WERI-Rb-1 (cell line): ENCODE measurements at regions not wholly inside any gene's neighbourhood (a gene's known extent, or its start where the extent isn't known, plus 50 kb on each side); places are given as distances from the start of the nearest gene placed in this dataset.

ENCODE experiments used
- DNase-seq: peaks from one replicate; pipeline ENCODE4 v3.0.0-alpha.2; 2020
- H3K27ac ChIP-seq: fragments of 250-450 bp; sonication (Bioruptor Pico); 2 replicates; pipeline ENCODE4 v1.5.1; 2020; ENCODE audit warnings: mild to moderate bottlenecking, moderate library complexity
- H3K27me3 ChIP-seq: fragments of 250-450 bp; sonication (Bioruptor Pico); 2 replicates; pipeline ENCODE4 v1.5.1; 2021; ENCODE audit warnings: mild to moderate bottlenecking, low read depth, moderate library complexity; ENCODE audit not compliant: insufficient read depth, severe bottlenecking
- H3K36me3 ChIP-seq: fragments of 250-450 bp; sonication (Bioruptor Pico); 2 replicates; pipeline ENCODE4 v1.5.1; 2020; ENCODE audit warnings: mild to moderate bottlenecking, moderate library complexity
- H3K4me3 ChIP-seq: 2 replicates; pipeline ENCODE4 v1.5.1; 2011; ENCODE audit warnings: low read depth, mild to moderate bottlenecking, control low read depth, low read length
- H3K9me3 ChIP-seq: fragments of 250-450 bp; sonication (Bioruptor Pico); 2 replicates; pipeline ENCODE4 v1.5.1; 2021; ENCODE audit warnings: mild to moderate bottlenecking, moderate library complexity; ENCODE audit not compliant: severe bottlenecking
- TF ChIP-seq, protein P1 (sequence below): IDR thresholded peaks from 2 replicates; pipeline ENCODE4 v1.5.1; 2011; ENCODE audit warnings: low read depth, mild to moderate bottlenecking, control low read depth, inconsistent platforms, low read length

DNA sequence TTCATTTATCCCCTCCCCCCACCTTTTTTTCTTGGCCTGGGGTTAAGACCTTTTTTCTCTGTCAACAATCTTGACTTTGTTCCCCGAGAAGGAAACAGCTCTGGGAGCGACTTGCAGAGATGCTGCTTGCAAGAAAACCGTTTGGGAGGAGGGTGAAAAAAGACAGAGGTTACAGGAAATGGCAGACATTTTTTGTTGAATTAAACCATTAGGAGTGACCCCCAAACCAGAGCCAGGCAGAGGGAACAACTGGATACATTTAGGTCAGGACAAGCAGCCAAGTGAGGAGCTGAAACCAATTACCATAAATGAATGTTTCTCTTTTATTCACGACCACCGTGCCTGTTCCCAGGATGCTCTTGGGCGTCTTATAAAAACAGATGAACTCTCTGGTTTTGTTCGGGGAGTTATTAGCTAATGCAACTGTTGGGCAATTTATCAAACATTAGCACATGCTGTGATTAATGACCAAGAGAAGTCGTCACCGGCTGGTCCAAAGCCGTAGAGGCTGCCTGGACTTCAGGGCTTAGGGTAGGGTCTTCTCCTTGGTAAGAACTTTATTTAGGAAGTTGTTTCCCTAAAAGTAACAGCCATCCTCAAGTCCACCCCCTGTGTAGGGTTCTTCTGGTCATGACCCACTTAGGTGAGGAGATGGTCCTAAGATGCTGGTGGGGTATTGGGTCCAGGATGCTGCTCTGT lies 141.0 kb downstream of the FOXD2 start:
- H3K9me3 ChIP-seq = no peaks in the 10 kb centered on the region
- peaks cover 89% of the 10 kb centered on the region for H3K27me3 ChIP-seq
- DNase-seq = no peak
- TF ChIP-seq, protein P1, sequence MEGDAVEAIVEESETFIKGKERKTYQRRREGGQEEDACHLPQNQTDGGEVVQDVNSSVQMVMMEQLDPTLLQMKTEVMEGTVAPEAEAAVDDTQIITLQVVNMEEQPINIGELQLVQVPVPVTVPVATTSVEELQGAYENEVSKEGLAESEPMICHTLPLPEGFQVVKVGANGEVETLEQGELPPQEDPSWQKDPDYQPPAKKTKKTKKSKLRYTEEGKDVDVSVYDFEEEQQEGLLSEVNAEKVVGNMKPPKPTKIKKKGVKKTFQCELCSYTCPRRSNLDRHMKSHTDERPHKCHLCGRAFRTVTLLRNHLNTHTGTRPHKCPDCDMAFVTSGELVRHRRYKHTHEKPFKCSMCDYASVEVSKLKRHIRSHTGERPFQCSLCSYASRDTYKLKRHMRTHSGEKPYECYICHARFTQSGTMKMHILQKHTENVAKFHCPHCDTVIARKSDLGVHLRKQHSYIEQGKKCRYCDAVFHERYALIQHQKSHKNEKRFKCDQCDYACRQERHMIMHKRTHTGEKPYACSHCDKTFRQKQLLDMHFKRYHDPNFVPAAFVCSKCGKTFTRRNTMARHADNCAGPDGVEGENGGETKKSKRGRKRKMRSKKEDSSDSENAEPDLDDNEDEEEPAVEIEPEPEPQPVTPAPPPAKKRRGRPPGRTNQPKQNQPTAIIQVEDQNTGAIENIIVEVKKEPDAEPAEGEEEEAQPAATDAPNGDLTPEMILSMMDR = no peak
- no peaks in the 10 kb centered on the region for H3K36me3 ChIP-seq
- no peak overlapping the region for H3K27ac ChIP-seq
- no peak overlapping the region for H3K4me3 ChIP-seq

DNA sequence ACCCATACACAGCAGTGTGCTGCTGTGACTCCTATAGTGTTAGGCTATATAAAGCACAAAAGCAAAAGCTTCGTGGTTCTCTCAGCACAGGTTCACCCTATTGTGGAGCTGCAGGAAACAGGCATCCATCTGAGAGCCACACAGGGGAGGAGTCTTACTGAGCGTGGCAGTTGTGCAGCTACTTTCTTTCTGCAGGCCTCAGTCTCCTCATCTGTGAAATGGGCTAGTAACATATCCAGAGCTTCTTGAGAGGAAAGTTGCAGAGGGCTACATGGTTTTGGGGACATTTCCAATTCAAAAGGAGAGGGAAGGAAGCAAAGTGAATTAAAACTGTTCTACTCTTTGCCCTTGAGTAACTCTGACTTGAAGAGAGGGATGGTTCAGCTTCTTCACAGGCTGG lies 142.0 kb downstream of the FOXD2 start:
- no peak for DNase-seq

DNA sequence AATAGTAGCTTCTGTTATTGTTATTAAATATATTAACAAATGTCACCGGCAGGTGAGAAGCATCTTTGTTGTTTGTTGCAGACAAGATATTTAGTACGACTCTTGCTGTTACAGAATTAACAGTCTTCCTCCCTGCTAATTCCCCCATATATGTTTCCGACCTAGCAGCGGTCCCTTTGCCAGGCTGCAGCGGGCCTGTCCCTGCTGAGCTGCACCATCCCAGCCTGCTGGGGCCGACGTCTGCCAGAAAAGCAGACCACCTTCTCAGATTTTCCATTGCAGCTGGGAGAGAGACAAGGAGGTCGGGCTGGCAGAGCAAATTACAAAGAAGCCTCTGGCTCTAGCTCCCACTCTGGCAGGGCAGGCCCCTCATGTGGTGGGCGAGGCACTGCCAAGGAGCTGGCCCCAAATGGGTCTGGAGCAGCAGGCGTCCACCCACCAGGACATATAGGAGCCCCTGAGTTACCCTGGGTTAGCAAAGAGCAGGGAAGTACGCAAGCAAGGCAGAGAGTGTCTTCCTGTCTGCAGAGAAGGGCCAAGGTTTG lies 142.7 kb downstream of the FOXD2 start:
- no peak for DNase-seq
- Histone ChIP-seq H3K27me3 (peaks cover 95% of the 10 kb centered on the region), H3K27ac (no peak overlapping the region), H3K36me3 (no peaks in the 10 kb centered on the region), H3K4me3 (no peak overlapping the region), H3K9me3 (no peaks in the 10 kb centered on the region)
- TF ChIP-seq, protein P1 = no peak

More for the DNA sequence above, 142.0 kb downstream of the FOXD2 start:
- Histone ChIP-seq H3K27me3 (peaks cover 90% of the 10 kb centered on the region), H3K4me3 (no peak overlapping the region), H3K27ac (no peak overlapping the region), H3K36me3 (no peaks in the 10 kb centered on the region), H3K9me3 (no peaks in the 10 kb centered on the region)
- TF ChIP-seq, protein P1 = no peak

DNA sequence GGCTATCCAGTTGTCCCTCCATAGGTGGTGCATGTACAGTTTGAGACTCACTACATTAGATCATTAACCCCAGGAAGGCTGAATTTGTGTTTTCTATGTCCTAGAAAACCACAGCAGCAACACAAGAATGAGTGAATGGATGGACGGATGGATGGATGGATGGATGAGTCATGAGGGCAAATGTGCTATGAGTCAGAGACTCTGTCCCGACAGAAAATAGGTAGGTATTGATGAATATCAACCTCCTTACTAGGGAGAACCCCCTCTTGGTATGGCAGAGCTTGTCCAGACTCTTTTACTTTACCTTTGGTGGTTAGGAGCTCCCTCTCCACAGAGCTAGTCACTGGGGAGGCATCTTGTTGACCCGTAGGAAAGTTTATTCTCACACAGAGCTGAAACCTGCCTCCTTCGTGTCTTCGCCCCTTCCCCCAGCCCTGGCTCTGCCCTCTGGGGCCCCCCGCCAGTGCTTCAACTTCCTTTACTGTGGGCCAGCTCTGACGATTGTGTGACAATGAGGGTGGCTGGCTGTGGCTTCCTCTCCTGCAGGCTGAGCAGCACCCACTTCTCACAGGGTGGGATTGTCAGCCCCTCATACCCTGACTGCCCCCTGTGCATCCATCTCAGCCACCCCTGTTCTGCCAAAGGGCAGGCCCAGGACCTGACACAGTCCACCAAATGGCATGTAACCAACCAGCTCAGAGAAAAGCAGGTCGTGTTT lies 145.2 kb downstream of the FOXD2 start:
- H3K27me3 ChIP-seq = peaks cover 82% of the 10 kb centered on the region
- DNase-seq = no peak
- no peak overlapping the region for H3K27ac ChIP-seq
- TF ChIP-seq, protein P1 = no peak
- no peaks in the 10 kb centered on the region for H3K9me3 ChIP-seq
- no peaks in the 10 kb centered on the region for H3K36me3 ChIP-seq
- no peak overlapping the region for H3K4me3 ChIP-seq

DNA sequence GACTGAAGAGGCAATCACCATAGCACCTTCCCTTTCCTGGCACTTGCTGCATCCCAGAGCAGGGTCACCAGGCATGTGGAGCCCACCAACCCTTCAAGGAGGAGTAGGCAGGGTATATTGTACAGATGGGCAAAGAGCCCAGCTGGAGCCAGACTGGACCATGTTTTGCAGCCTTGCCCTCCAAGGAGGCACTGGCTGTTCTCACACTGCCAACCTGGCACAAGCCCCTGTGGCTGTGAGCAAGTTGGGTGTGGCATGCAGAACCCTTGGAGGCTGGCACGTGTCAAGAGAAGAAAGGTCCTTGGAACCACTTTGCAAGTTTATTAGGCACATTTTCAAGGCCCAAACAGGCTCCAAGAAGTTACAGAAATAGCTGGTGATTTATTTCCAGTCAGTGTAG lies 146.4 kb downstream of the FOXD2 start:
- TF ChIP-seq, protein P1 = no peak
- Histone ChIP-seq H3K4me3 (no peak overlapping the region), H3K27ac (no peak overlapping the region), H3K9me3 (no peaks in the 10 kb centered on the region), H3K36me3 (no peaks in the 10 kb centered on the region), H3K27me3 (peaks cover 80% of the 10 kb centered on the region)
- DNase-seq = no peak
